NCI-H2081 (cell line): ENCODE measurements at regions not wholly inside any gene's neighbourhood (a gene's known extent, or its start where the extent isn't known, plus 50 kb on each side); places are given as distances from the start of the nearest gene placed in this dataset.
"Not testable (repeated sequence)": the region's sequence is repeated elsewhere in the genome, so short reads cannot be mapped to it uniquely, and the experiment has no call there.

Source experiments
- DNase-seq, 2 experiments: peaks; one replicate each; lab custom pipeline; 2025; lab: John Stamatoyannopoulos, UW

DNA sequence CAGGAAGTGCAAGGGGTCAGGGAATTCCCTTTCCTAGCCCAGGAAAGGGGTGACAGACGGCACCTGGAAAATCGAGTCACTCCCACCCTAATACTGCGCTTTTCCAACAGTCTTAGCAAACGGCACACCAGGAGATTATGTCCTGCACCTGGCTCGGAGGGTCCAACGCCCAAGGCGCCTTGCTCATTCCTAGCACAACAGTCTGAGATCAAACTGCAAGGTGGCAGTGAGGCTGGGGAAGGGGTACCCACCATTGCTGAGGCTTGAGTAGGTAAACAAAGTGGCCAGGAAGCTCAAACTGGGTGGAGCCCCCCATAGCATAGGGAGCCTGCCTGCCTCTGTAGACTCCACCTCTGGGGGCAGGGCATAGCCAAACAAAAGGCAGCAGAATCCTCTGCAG lies 618.5 kb upstream of the LRRN3 start:
- DNase-seq, result not testable (repeated sequence)

DNA sequence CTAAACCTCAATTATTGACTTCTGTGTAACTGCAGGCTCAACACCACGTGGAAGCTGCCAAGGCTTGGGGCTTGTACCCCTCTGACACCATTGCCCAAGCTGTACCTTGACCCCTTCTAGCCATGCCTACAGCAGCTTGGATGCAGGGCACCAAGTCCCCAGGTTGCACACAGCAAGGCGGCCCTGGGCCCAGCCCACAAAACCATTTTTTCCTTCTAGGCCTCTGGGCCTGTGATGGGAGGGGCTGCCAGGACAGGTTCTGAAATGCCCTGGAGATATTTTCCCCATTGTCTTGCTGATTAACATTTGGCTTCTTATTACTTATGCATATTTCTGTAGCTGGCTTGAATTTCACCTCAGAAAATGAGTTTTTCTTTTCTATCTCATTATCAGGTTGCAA lies 610.0 kb upstream of the LRRN3 start:
- no peak for DNase-seq

DNA sequence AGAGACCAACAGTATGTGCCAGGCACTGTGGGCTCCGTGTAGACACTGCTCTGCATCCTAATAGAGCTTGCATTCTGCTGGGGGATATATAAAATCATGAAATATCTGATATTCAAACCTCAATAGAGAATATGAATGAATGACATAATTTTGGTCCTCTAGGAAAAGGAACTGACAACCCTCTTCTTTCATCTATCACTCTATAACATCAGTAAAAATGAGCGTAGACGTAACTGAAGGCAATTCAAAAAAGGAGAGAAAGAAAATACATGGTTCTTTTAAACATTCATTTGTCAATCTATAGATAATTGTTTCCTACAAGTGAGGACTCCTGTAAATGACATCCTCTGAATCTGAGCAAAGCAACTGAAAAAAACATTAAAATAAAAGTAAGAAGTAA lies 607.4 kb upstream of the LRRN3 start:
- no peak for DNase-seq

DNA sequence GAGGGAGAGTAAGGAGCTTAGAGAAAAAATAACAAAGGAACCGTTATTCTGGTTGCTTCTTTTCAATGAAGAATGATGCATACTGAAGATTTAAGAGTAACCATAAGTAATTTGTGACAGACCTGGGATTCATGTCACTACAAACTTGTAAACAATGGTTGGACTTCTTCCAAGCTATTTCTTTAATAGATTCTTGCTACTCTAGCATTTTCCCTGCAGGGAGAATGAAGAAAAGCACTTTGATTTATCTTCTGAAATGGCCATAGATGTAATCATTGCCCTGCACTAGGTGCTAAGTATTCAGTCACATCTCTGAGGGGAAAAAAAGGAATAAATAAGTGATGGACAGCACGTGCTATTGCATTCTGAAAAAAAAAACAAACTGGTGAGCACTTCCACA lies 606.6 kb upstream of the LRRN3 start:
- no peak for DNase-seq

DNA sequence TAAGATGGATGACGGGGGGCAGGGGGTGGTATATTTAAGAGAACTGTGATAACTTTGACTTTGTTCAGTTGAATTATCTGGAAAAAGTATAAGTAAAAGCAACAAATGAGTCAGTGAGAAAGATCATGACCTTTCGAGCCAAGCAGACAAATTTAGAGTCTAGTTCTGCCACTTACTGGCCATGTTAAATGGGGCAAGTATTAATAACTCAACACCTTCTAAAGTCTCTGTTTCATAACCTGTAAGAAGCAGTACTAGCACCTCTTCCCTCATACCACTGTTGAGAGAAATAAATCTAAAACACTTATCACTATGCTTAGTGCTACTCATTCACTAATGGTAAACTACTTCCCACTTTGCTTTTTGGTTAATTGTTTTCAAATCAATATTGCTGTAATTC lies 604.4 kb upstream of the LRRN3 start:
- DNase-seq, result no peak

DNA sequence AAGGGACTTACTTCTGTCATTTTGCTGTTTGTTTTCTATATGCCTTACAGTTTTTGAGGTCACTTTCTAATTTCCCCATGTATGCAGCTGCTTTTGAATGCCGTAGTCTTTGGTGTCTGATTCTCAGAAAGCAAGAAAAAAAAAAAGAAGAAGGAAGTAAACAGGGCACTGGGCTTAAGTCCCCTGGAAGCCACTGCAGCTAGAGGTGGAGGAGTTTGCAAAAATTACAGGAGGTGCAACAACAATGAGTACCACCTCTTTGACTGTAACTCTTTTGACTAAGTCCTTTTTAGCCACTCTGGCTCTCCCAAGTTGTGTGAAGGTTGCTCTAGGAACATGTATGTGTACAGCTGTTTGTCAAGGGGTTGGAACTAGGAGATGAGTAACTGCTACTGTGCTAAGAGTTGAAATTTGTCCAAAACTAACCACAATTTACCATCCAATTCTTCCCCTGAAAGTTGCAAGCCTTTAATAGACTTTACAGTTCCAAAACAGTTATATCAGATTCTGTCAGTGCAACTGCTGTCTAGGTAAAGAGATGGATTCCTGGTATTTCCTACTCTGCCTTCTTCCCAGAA lies 588.0 kb upstream of the LRRN3 start:
- DNase-seq, result no peak

DNA sequence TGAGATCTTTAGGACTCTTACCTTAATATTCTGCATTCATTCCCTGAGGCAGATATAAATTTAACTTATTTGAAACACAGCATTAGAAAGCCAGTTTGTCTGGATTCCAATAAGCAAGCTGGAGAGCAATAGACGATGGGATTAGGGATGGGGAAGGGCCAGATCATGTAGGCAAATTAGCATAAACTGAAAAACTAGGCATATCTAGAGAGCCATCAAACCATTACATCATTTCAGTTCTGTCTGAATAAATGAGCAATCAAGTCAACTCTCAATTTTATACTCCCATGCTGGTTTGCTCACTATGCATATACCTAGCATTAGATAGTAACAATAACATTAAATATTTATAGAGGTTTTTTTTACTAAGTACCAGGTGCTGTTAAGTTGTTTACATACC lies 583.6 kb upstream of the LRRN3 start:
- peak in 1 of 2 experiments; percentile 57 for DNase-seq

DNA sequence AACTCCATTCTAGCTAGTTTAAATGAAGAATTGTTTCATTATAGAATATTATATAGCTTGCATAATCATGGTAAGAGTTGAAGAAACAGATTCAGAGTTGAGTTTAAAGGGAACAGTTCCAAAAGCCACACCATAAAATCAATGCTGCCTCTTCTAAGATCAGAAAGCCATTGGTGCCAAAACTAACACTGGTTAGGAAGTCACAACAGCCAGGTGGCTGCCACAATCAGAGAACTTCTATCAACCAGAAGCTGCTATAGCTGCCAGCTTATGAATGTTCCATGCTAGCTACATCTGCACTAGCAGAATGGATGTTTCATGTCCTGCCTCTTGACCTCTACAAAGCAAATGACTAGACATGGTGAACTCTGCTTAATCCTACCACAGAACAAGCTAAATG lies 583.1 kb upstream of the LRRN3 start:
- DNase-seq, result peak; percentile 31 to 78

DNA sequence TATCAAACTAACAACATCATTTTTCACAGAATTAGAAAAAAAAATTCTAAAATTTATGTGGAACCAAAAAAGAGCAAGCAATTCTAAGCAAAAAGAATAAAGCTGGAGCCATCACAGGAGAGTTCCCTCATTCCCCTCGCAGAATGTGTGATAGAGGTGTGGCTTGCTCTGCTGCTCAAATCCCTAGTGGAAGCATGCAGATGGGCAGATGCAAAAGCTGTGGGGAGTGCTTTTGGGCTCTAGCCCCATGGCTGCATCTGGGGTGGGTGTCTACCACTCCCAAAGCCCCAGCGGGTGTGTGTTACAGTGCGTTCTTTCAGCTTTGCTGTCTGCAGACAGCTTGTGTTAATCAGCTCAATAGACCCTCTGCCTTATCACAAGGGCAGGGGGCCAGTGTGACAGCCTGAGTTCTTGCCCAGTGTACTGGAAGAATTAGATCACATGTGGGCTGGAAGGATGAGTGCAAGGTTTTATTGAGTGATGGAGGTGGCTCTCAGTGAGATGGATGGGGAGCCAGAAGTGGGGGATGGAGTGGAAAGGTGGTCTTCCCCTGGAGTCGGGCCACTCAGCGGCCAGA lies 575.9 kb upstream of the LRRN3 start:
- not testable (repeated sequence) for DNase-seq

DNA sequence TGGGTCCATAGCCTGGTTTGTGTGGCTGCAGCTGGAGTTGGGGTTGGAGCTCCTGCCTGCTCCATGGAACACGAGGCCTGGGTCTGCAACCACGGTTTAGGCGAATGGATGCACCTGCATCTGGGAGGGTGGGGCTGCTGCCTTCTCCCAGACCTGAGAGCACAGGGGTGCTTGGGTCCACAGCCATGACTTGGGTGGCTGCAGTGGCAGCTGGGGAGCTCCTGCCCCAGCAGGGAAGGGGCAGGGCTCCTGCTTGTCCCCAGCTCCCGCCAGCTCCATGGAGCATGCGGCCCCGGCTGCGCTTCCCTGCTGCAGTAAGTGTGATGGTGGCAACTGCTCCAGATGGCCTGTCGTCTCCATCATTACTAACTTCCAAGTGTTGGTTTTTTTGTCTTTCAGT lies 571.1 kb upstream of the LRRN3 start:
- no peak for DNase-seq

DNA sequence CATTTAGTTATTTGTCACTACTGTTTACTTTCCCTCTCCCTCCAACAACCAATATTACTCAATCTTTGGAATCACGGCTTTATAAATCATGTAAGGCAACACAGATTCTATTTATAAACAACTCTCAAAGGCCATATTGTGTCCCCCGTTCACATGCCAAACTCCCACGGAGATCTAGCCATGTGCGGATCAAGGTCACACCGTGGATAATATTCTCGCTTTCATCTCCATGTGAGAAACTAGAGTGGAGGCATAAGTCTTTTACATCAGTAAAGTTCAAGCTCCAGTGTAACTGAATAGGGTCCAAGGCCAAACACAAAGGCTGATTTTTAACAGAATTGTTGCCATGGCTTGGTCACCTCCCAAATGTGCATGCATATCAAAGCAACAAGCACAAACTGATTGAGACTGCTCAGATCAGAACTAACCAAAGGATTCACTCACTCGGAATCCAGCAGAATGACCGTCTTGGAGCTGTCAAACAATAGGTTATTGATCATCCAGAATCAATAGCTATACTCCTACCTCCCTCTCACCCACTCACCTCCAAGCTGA lies 569.5 kb upstream of the LRRN3 start:
- no peak for DNase-seq

DNA sequence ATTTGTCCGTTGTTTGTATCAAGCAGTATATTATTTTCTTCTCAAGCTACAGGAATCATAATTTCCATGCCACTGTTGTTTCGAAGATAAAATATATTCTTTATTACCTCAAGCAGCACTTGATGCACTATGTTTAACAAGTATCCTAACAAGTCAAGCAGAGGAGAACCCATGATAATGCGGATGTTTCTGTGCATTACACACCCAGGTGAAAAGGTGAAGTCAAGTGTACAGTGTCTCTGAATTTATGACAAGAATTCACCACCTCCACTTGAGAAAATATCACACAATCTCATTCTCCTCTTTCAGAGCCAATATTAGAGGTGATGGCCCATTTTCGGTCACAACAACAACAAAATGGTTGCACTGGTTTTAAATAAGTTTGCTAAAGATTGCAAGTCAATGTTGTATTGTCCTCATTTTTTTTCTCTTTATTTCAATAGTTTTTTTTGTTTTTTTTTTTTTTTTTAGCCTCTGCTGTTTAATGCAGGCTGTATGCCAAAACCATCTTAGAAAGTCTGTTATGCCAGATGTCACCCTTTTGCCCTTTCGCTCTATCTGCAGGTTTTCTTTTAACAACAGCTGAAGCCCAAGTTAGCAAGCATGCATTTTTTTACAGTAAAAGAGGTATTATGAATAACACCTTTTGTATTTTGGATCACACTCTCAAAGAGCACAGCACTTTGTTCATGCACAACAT lies 568.7 kb upstream of the LRRN3 start:
- DNase-seq, result peak; percentile 29 to 53

DNA sequence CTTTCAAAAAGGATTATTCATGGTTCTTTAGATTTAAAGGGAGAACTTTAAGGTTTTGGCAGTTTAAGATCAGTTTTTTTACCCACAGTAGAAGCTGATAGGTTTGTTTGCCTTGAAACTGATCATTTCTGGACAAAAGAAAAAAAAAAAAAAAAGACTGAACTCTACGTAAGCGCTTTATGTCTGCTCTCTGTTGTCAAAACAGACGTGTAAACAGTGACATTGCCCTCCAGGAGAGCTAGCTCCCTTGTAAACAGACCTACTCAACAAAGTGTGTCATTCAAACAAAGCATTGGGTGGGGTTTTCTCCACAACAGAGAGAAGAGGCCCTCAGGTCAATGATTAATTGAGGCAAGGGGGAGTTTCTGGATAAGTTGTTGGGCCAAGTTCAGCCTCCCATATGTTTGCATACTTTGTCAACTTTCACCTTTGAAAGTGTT lies 568.1 kb upstream of the LRRN3 start:
- peak; percentile 74 to 82 for DNase-seq

DNA sequence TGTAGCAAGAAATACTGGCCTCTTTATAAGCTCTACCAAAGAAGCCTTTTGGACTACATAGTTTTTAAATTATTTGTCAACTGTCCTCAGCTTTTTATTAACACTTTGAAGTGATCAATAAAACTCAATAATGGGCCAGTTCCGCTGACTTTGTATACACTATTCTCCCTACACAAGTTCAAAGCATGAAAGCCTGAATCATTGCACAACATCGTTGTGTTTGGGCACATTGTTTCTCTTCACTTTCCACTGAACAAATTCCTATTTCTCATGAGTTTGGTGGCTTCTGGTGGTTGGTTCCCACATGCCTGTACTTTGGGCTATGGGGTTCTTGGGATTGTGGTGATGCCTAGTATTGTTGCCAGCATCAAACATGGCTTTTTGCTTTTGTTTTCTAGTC lies 561.8 kb upstream of the LRRN3 start:
- DNase-seq, result no peak

DNA sequence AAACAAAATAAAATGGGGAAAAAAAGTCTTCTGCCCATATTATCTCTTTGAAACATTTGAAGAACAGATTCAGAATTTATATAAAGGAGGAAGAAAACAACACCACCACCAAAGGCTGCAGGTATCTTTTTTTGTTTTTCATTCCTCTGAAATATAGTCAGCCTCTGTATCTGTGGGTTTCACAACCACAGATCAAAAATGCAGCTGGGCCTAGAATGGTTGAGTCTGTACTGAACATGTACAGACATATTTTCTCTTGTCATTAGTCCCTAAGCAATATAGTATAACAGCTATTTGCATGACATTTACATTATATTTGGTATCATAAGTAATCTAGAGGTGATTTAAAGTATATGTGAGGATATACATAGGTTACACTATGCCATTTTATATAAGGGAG lies 559.7 kb upstream of the LRRN3 start:
- no peak for DNase-seq

DNA sequence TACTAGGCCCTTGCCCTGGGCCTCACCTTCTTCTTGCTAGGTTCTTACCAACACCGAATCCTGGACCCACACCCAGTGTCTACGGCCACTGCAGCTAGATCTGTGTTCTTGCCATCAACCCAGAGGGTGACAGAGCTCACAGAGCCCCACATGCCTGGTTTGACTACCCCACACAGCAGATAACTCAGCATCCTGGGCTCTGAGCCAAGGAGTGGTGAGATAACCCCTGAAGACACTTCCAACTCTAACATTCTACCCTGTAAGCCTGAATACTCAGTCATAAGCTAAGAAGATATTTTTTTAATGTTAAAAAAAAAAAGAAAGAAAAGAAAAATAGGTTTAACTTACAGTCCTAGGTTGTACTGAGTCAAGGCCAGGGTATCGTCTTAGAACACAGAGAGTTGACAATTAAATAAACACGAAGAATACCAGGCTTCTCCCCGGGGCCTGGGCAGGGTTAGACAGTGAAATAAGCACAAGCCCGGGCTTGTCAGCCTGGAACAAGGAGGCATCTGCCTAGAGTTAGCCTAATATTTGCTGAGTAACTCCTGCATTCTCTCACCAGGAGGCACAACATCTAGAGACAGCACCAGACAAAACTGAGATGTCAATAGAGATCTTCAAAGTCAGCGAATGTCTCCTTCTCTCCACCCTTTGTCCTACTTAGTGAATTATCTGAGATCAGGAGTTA lies 556.5 kb upstream of the LRRN3 start:
- DNase-seq, result peak in 1 of 2 experiments; percentile 27

DNA sequence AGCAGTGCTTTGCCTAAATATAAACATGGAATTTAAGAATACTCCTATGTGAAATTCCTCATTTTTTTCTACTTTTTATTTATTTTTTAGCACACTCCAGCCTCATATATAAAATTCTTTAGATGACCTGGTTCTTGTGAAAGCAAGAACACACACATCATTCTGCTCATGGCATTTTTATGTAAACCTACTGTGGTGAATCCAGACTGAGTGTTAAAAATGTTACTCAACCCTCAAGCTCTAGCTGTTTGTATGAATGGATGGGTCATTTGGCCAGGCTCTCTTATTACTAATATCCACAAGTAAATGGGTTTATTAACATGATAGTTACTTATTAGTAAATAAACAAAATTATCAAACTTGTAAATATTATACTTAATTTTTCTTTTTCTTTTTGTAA lies 551.7 kb upstream of the LRRN3 start:
- no peak for DNase-seq

DNA sequence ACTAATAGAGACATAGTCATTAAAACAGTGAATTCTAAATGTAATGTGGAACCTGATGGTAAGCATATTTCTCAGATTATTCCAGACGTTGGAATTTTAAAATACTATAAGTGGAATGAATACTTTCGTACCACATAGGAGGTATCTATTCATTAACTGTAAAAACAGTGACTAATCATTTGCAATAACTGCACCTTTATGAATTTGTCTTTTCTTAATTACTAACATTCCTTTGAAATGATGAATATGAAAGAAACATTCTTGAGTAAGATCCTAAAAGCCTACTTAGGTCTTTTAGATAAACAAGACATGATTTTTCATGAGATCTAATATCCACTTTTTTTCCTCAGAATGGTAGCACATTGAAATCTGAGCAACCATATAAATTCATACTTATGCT lies 549.0 kb upstream of the LRRN3 start:
- no peak for DNase-seq

DNA sequence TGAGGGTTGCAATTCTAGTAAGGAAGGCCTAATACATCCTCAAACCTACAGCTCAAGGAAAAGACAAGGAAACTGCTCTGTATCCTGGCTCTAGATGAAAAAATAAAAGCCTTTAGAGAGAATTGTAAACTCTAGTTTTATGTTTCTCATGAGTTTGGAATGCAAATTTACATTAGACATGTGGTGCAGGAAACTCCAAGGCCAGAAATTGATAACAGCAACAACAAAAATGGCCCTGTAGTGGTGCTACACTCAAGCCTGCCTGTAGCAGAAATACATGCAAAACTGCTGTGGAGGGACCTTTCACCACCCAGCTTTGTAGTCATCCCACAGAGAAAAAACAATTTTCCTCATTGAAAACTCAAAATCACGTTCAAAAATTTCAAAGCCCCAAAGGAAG lies 546.7 kb upstream of the LRRN3 start:
- no peak for DNase-seq

DNA sequence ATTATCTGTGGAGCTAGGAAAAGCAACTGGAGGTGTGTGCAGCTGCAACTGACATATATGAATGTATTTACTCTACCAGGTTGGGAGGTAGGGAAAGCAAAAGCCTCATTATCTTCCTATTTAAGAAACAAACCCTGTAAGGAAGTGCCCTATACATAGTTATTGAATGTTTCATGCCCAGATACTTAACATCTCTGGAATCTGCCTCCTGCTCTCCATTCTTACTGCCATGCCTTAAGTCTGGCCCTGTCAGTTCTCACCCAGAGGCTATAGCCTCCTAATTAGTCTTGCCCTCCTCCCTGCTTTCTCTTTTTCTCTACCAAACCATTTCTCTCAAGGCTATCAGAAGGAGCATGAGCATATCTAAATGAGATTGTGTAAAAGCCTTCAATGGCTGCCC lies 542.6 kb upstream of the LRRN3 start:
- DNase-seq, result no peak

DNA sequence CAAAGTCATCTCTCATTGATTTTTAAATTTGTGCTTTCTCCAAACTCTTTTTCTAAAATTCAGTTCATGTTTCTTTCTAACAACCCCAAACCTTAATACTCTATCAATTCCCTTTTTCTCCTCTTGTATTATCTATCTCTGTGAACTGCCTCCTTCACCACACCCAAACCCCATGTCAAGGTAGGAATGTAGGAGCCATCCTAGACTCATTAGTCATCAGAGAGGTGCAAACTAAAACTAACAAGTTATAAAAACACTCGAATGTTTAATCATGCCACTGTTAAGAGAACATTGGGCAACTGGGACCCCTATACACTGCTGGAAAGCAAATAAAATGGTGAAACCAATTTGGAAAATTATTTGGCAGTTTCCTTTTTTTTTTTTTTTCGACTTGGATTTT lies 533.8 kb upstream of the LRRN3 start:
- DNase-seq, result no peak

DNA sequence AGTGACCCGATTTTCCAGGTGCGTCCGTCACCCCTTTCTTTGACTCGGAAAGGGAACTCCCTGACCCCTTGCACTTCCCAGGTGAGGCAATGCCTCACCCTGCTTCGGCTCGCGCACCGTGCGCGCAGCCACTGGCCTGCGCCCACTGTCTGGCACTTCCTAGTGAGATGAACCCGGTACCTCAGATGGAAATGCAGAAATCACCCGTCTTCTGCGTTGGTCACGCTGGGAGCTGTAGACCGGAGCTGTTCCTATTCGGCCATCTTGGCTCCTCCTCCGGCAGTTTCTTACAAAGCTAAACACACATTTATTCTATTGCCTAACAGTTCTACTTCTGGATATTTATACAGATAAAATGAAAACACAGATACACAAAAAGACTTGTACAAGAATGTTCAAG lies 527.6 kb upstream of the LRRN3 start:
- not testable (repeated sequence) for DNase-seq

DNA sequence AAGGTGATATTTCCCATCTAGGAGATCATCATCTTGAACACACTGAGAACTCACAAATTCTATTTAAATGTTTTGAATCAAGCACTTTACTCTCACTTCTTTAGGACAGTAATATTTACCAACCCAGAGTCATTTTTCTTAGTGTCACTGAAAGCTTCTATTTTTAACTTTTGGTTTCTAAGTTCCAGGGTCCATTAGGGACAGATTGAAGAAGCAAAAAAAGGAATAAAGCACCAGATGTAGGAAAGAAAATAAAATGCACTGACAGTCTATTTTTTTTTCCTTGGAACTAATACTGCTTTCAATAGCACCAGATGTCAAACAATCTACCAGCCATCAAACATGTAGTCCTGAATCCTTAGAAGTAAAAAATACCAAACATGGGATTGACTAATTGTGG lies 526.7 kb upstream of the LRRN3 start:
- DNase-seq, result no peak
